Psoas muscle (tissue), 7 donors: ENCODE measurements at regions not wholly inside any gene's neighbourhood (a gene's known extent, or its start where the extent isn't known, plus 50 kb on each side); places are given as distances from the start of the nearest gene placed in this dataset.
A peak's percentile ranks its signal among the peaks of the same experiment; 100 is the strongest.
"Not testable (repeated sequence)": the region's sequence is repeated elsewhere in the genome, so short reads cannot be mapped to it uniquely, and the experiment has no call there.

ENCODE experiments used
- ATAC-seq, 4 donors: fragments of 200-7000 bp; cut with Tn5 transposase; one replicate each; pipeline ENCODE4 v1.9.1; 2020; ENCODE audit warnings: moderate library complexity in 3 of 4, mild to moderate bottlenecking in 2 of 4
- DNase-seq, 2 donors: peaks; one replicate each; pipeline ENCODE4 v3.0.0-alpha.2; 2020
- H3K27ac ChIP-seq: fragments of 200-600 bp; one replicate; pipeline ENCODE4 v1.8.0; 2022
- H3K27me3 ChIP-seq, 3 donors: fragments of 200-600 bp in 1 of 3; one replicate each; pipeline versions ENCODE4 v1.6.1 to v1.8.0; 2013 to 2022; ENCODE audit warnings: low read length in 2 of 3, mild to moderate bottlenecking in 2 of 3, moderate library complexity in 1 of 3; ENCODE audit not compliant: insufficient read depth in 3 of 3
- H3K36me3 ChIP-seq, 2 donors: fragments of 200-600 bp in 1 of 2; one replicate each; pipeline versions ENCODE4 v1.6.1 to v1.8.0; 2013 to 2022; ENCODE audit warnings: low read depth in 1 of 2, mild to moderate bottlenecking in 1 of 2, moderate library complexity in 1 of 2; ENCODE audit not compliant: insufficient read depth in 1 of 2
- H3K4me1 ChIP-seq: fragments of 200-600 bp; one replicate; pipeline ENCODE4 v1.8.0; 2022
- H3K4me3 ChIP-seq: fragments of 200-600 bp; one replicate; pipeline ENCODE4 v1.8.0; 2022; ENCODE audit warnings: mild to moderate bottlenecking
- H3K9me3 ChIP-seq: fragments of 200-600 bp; one replicate; pipeline ENCODE4 v1.8.0; 2022
- CTCF ChIP-seq: fragments of 200-600 bp; IDR thresholded peaks from one replicate; pipeline ENCODE4 v1.8.0; 2022; ENCODE audit warnings: antibody characterized with exemption
- WGBS, 3 donors: extraction: QIAGEN DNeasy Blood & Tissue Kit; methylation state at CpG; one replicate each; pipeline versions ENCODE4 v1.1.6 to v1.1.7; 2013; 5-methylcytosine and 5-hydroxymethylcytosine counted together
- intact Hi-C, 2 donors: fragments of 100-400 bp; cut with DNase I; formaldehyde crosslinking; loops; one replicate each; pipeline versions ENCODE4 v1.11.0 to v1.14.2; 2022
- donor health status: healthy with polysubstance abuse.
- donor health status: DM: no; HTN: no; CAD: no; lungs with moderate emphysema.
- donor health status: Bipolar disorder and iron deficiency.
- donor health status: healthy.
- donor health status: DM: yes; HTN: yes; CAD: no.
- donor health status: DM: no; HTN: no; CAD: no.
- donor health status: DM: yes; HTN: yes; CAD: no.

- H3K36me3 ChIP-seq, result no peaks in the 10 kb centered on the region
- no peak overlapping the region for H3K4me3 ChIP-seq
- H3K4me1 ChIP-seq, result no peaks in the 10 kb centered on the region
- no peak for DNase-seq
- no peak for ATAC-seq
- no peak overlapping the region for H3K27ac ChIP-seq
- no peaks in the 10 kb centered on the region for H3K27me3 ChIP-seq
- TF ChIP-seq CTCF, result no peak
- intact Hi-C loops, result no loop called here
- WGBS, 3 donors, result 83 to 87% (median 85%) methylated on average over 4 of the region's 4 CpGs
- peaks cover 7% of the 10 kb centered on the region for H3K9me3 ChIP-seq
These were observed 137.1 kb upstream of the FOXG1 start for GRCh38 chr14:28629328-28630004.

- intact Hi-C loops, result no loop called here
- ATAC-seq (no peak), DNase-seq (no peak)
- no peak for TF ChIP-seq CTCF
- Histone ChIP-seq H3K4me1 (no peaks in the 10 kb centered on the region), H3K27ac (no peak overlapping the region), H3K36me3 (no peaks in the 10 kb centered on the region), H3K9me3 (peaks cover 7% of the 10 kb centered on the region), H3K27me3 (no peaks in the 10 kb centered on the region), H3K4me3 (no peak overlapping the region)
- 86 to 97% (median 90%) methylated on average over 3 of the region's 3 CpGs for WGBS, 3 donors
These were observed 136.5 kb upstream of the FOXG1 start for GRCh38 chr14:28630100-28630499.

GRCh38 chr14:28635387-28635786 lies 131.2 kb upstream of the FOXG1 start:
- no peaks in the 10 kb centered on the region for H3K27me3 ChIP-seq
- ATAC-seq (no peak), DNase-seq (no peak)
- H3K36me3 ChIP-seq, result no peaks in the 10 kb centered on the region
- H3K9me3 ChIP-seq, result peaks cover 7% of the 10 kb centered on the region
- 6 to 7% (median 7%) methylated on average over 7 of the region's 7 CpGs for WGBS, 3 donors
- no peak overlapping the region for H3K27ac ChIP-seq
- H3K4me3 ChIP-seq, result no peak overlapping the region
- intact Hi-C loops, result no loop called here
- TF ChIP-seq CTCF, result peak; percentile 36
- H3K4me1 ChIP-seq, result no peaks in the 10 kb centered on the region

- H3K27ac ChIP-seq, H3K9me3 ChIP-seq, H3K4me3 ChIP-seq, H3K4me1 ChIP-seq, intact Hi-C loops, H3K27me3 ChIP-seq, H3K36me3 ChIP-seq, DNase-seq, ATAC-seq: not testable (repeated sequence)
- 52 to 69% (median 57%) methylated on average over 2 of the region's 2 CpGs for WGBS, 3 donors
These were observed 130.8 kb upstream of the FOXG1 start for GRCh38 chr14:28635816-28636215.

- H3K4me1 ChIP-seq, H3K9me3 ChIP-seq, H3K36me3 ChIP-seq, DNase-seq, H3K4me3 ChIP-seq, ATAC-seq, H3K27me3 ChIP-seq, H3K27ac ChIP-seq, intact Hi-C loops: not testable (repeated sequence)
- 78 to 86% (median 81%) methylated on average over 6 of the region's 6 CpGs for WGBS, 3 donors
These were observed 125.4 kb upstream of the FOXG1 start for GRCh38 chr14:28641189-28641588.

GRCh38 chr14:28651148-28651547 lies 115.4 kb upstream of the FOXG1 start:
- ATAC-seq, result no peak
- TF ChIP-seq CTCF, result no peak
- Histone ChIP-seq H3K36me3 (no peaks in the 10 kb centered on the region), H3K27me3 (peaks cover 0 to 3% (median 0%) of the 10 kb centered on the region in 3 donors), H3K4me1 (no peaks in the 10 kb centered on the region), H3K9me3 (no peaks in the 10 kb centered on the region), H3K27ac (no peak overlapping the region), H3K4me3 (no peak overlapping the region)
- 75 to 77% (median 76%) methylated on average over 5 of the region's 5 CpGs for WGBS, 3 donors
- intact Hi-C loops, result no loop called here
- no peak for DNase-seq
